ENCODE measurements at regions not wholly inside any gene's neighbourhood (a gene's known extent, or its start where the extent isn't known, plus 50 kb on each side); places are given as distances from the start of the nearest gene placed in this dataset.

GRCh38 chr15:60191821-60192220 lies 187.7 kb downstream of the FOXB1 start:
- no peak for TF ChIP-seq CTCF (conservative IDR thresholded peaks at IDR 0.05; ENCODE audit: low read depth, low read length)
- H3K4me3 ChIP-seq (ENCODE audit: low read depth, low read length): no peak overlapping the region
- DNase-seq (ENCODE audit: low read depth): no peak

- DNase-seq (ENCODE audit: low read depth): no peak
- H3K4me3 ChIP-seq (ENCODE audit: low read depth, low read length): no peak overlapping the region
- no peak for TF ChIP-seq CTCF (conservative IDR thresholded peaks at IDR 0.05; ENCODE audit: low read depth, low read length)
Measured at GRCh38 chr15:60195611-60196010, 191.5 kb downstream of the FOXB1 start.

- DNase-seq (ENCODE audit: low read depth): no peak
Measured at GRCh38 chr15:60204131-60204885, 193.5 kb downstream of the ANXA2 start.

DNA sequence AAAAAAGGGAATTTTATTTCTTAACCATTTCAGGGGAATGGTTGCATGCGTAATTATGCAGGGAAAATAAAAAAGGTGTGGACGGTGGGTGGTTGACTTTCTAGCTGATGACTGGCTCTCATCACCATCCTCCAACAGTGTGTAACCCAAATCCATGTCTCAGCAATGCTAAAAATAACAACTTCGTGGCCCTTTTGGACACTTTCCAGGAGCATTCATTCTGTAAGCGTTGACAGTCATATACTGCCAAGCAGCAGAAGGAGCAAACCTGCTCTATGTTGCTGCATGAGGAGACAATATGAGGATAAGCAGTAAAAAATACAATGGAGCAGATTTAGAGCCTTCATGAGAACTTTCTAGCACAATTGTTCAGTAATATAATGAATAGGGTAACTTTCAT lies 189.1 kb downstream of the ANXA2 start:
- no peak for DNase-seq (ENCODE audit: low read depth)
- no peak overlapping the region for H3K4me3 ChIP-seq (ENCODE audit: low read depth, low read length)
- no peak for TF ChIP-seq CTCF (conservative IDR thresholded peaks at IDR 0.05; ENCODE audit: low read depth, low read length)

More at GRCh38 chr15:60204131-60204885, 193.5 kb downstream of the ANXA2 start:
- no peak overlapping the region for H3K4me3 ChIP-seq (ENCODE audit: low read depth, low read length)
- no peak for TF ChIP-seq CTCF (conservative IDR thresholded peaks at IDR 0.05; ENCODE audit: low read depth, low read length)

DNA sequence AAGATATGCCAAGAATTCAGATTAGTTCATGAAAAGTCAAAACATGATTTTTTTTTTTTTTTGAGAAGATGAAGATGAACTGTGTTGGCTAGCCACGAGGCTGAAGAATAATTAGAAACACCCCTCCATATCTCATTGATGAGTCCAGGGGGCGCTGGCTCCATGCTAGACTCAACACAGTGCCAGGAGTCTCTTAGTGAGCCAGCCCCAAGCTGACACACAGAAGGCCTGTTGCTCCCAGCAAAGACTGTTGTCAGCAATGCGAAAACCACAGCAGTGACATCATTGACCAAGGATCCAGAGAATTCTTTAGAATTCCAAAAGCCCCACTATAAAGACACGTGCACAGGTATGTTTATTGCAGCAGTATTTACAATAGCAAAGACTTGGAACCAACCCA lies 185.2 kb downstream of the ANXA2 start:
- DNase-seq (ENCODE audit: low read depth): no peak
- TF ChIP-seq CTCF (conservative IDR thresholded peaks at IDR 0.05; ENCODE audit: low read depth, low read length): peak; percentile 31
- no peak overlapping the region for H3K4me3 ChIP-seq (ENCODE audit: low read depth, low read length)

- DNase-seq (ENCODE audit: low read depth): no peak
- TF ChIP-seq CTCF (conservative IDR thresholded peaks at IDR 0.05; ENCODE audit: low read depth, low read length): no peak
- H3K4me3 ChIP-seq (ENCODE audit: low read depth, low read length): no peak overlapping the region
Measured at GRCh38 chr15:60213377-60214000, 184.3 kb downstream of the ANXA2 start.

GRCh38 chr15:60214201-60214600 lies 183.6 kb downstream of the ANXA2 start:
- no peak for TF ChIP-seq CTCF (conservative IDR thresholded peaks at IDR 0.05; ENCODE audit: low read depth, low read length)
- no peak overlapping the region for H3K4me3 ChIP-seq (ENCODE audit: low read depth, low read length)
- DNase-seq (ENCODE audit: low read depth): no peak
